ES-I3 (cell line): ENCODE measurements at regions not wholly inside any gene's neighbourhood (a gene's known extent, or its start where the extent isn't known, plus 50 kb on each side); places are given as distances from the start of the nearest gene placed in this dataset.

Experiments used
- H3K36me3 ChIP-seq: 2 replicates; pipeline ENCODE4 v1.6.1; 2013; ENCODE audit warnings: mild to moderate bottlenecking, low read length, control low read depth, moderate library complexity; ENCODE audit not compliant: insufficient read depth
- H3K4me1 ChIP-seq: 2 replicates; pipeline ENCODE4 v1.6.1; 2013; ENCODE audit warnings: mild to moderate bottlenecking, control low read depth, low read length; ENCODE audit not compliant: insufficient read depth
- H3K9ac ChIP-seq: 2 replicates; pipeline ENCODE4 v1.6.1; 2013; ENCODE audit warnings: low read depth, mild to moderate bottlenecking, low read length, moderate library complexity
- H3K9me3 ChIP-seq: 2 replicates; pipeline ENCODE4 v1.6.1; 2013; ENCODE audit warnings: mild to moderate bottlenecking, low read length, moderate library complexity; ENCODE audit not compliant: control insufficient read depth, insufficient read depth

GRCh38 chr6:134502614-134503549, 185.0 kb upstream of the SGK1 start:
- Histone ChIP-seq H3K9ac (no peak overlapping the region), H3K4me1 (0 out of 2 replicates have a peak, but pooled peaks cover 3% of the 10 kb centered on the region), H3K36me3 (no peaks in the 10 kb centered on the region), H3K9me3 (no peaks in the 10 kb centered on the region)

GRCh38 chr6:134495890-134496248, 178.0 kb upstream of the SGK1 start:
- Histone ChIP-seq H3K4me1 (0 out of 2 replicates have a peak, but pooled peaks cover 3% of the 10 kb centered on the region), H3K9me3 (no peaks in the 10 kb centered on the region), H3K36me3 (no peaks in the 10 kb centered on the region), H3K9ac (no peak overlapping the region)

GRCh38 chr6:134495203-134495889, 177.4 kb upstream of the SGK1 start:
- Histone ChIP-seq H3K9ac (no peak overlapping the region), H3K36me3 (no peaks in the 10 kb centered on the region), H3K4me1 (0 out of 2 replicates have a peak, but pooled peaks cover 3% of the 10 kb centered on the region), H3K9me3 (no peaks in the 10 kb centered on the region)

GRCh38 chr6:134493789-134494188, 175.9 kb upstream of the SGK1 start:
- Histone ChIP-seq H3K9ac (no peak overlapping the region), H3K4me1 (0 out of 2 replicates have a peak, but pooled peaks cover 3% of the 10 kb centered on the region), H3K36me3 (no peaks in the 10 kb centered on the region), H3K9me3 (no peaks in the 10 kb centered on the region)

GRCh38 chr6:134491477-134491876, 173.6 kb upstream of the SGK1 start:
- H3K9me3 ChIP-seq: no peaks in the 10 kb centered on the region
- H3K9ac ChIP-seq: no peak overlapping the region
- no peaks in the 10 kb centered on the region for H3K36me3 ChIP-seq
- 0 out of 2 replicates have a peak, but pooled peaks cover 3% of the 10 kb centered on the region for H3K4me1 ChIP-seq

GRCh38 chr6:134482593-134483270, 164.8 kb upstream of the SGK1 start:
- no peaks in the 10 kb centered on the region for H3K9me3 ChIP-seq
- H3K9ac ChIP-seq: no peak overlapping the region
- H3K4me1 ChIP-seq: peaks cover 7% of the 10 kb centered on the region; the same call in 1 of the 2 replicates
- H3K36me3 ChIP-seq: no peaks in the 10 kb centered on the region

GRCh38 chr6:134481966-134482365, 164.1 kb upstream of the SGK1 start:
- Histone ChIP-seq H3K9me3 (no peaks in the 10 kb centered on the region), H3K4me1 (peaks cover 7% of the 10 kb centered on the region; the same call in 1 of the 2 replicates), H3K36me3 (no peaks in the 10 kb centered on the region), H3K9ac (no peak overlapping the region)

- H3K9me3 ChIP-seq: no peaks in the 10 kb centered on the region
- no peaks in the 10 kb centered on the region for H3K36me3 ChIP-seq
- H3K4me1 ChIP-seq: peaks cover 7% of the 10 kb centered on the region; the same call in 1 of the 2 replicates
- no peak overlapping the region for H3K9ac ChIP-seq
Observed at GRCh38 chr6:134480593-134480992, 162.7 kb upstream of the SGK1 start.

GRCh38 chr6:134478764-134479399, 161.0 kb upstream of the SGK1 start:
- Histone ChIP-seq H3K4me1 (peaks cover 7% of the 10 kb centered on the region; the same call in 1 of the 2 replicates), H3K36me3 (no peaks in the 10 kb centered on the region), H3K9me3 (no peaks in the 10 kb centered on the region), H3K9ac (no peak overlapping the region)

GRCh38 chr6:134477991-134478635, 160.2 kb upstream of the SGK1 start:
- no peaks in the 10 kb centered on the region for H3K9me3 ChIP-seq
- H3K4me1 ChIP-seq: peaks cover 7% of the 10 kb centered on the region; the same call in 1 of the 2 replicates
- no peaks in the 10 kb centered on the region for H3K36me3 ChIP-seq
- H3K9ac ChIP-seq: no peak overlapping the region

- H3K36me3 ChIP-seq: no peaks in the 10 kb centered on the region
- H3K4me1 ChIP-seq: no peaks in the 10 kb centered on the region
- H3K9me3 ChIP-seq: no peaks in the 10 kb centered on the region
- H3K9ac ChIP-seq: no peak overlapping the region
Observed at GRCh38 chr6:134474955-134475354, 157.0 kb upstream of the SGK1 start.

GRCh38 chr6:134472661-134473060, 154.7 kb upstream of the SGK1 start:
- Histone ChIP-seq H3K9me3 (no peaks in the 10 kb centered on the region), H3K36me3 (no peaks in the 10 kb centered on the region), H3K4me1 (no peaks in the 10 kb centered on the region), H3K9ac (no peak overlapping the region)

- Histone ChIP-seq H3K36me3 (no peaks in the 10 kb centered on the region), H3K9me3 (no peaks in the 10 kb centered on the region), H3K9ac (no peak overlapping the region), H3K4me1 (no peaks in the 10 kb centered on the region)
Observed at GRCh38 chr6:134472046-134472445, 154.1 kb upstream of the SGK1 start.
